B cell (primary cell): ENCODE measurements at regions not wholly inside any gene's neighbourhood (a gene's known extent, or its start where the extent isn't known, plus 50 kb on each side); places are given as distances from the start of the nearest gene placed in this dataset.

Experiments used
- ATAC-seq: fragments of 200-7000 bp; cut with Tn5 transposase; one replicate; pipeline ENCODE4 v1.10.0; 2021; ENCODE audit warnings: low read depth, mild to moderate bottlenecking, moderate number of reproducible peaks, moderate library complexity
- CTCF ChIA-PET: fragments of 350-600 bp; sonication (Branson Sonifier 250); formaldehyde crosslinking; loops from one replicate; lab custom pipeline; 2021; ENCODE audit warnings: antibody characterized with exemption, inconsistent platforms; lab: Charles Lee
- POLR2A ChIA-PET: fragments of 350-600 bp; sonication (Branson Sonifier 250); formaldehyde crosslinking; loops from one replicate; lab custom pipeline; 2021; ENCODE audit warnings: antibody characterized with exemption; lab: Charles Lee
- DNase-seq: peaks from one replicate; pipeline ENCODE4 v3.0.0; 2013
- H2AFZ ChIP-seq: 2 replicates; pipeline ENCODE4 v1.6.1; 2012; ENCODE audit warnings: mild to moderate bottlenecking, low read depth, low read length; ENCODE audit not compliant: insufficient read depth, poor library complexity, severe bottlenecking
- H3K27ac ChIP-seq, 2 donors: 1 replicate in 1 of 2; 2 replicates in 1 of 2; pipeline ENCODE4 v1.5.1; 2012 to 2013; ENCODE audit warnings: low read length in 2 of 2, mild to moderate bottlenecking in 2 of 2, moderate library complexity in 1 of 2
- H3K27me3 ChIP-seq, 4 experiments: fragments of 200-600 bp in 1 of 4; sonication (generic) in 1 of 4; replicated peaks in 1 of 4; 1 replicate in 2 of 4; 2 replicates in 2 of 4; pipeline versions ENCODE4 v1.6.1 to v1.7.0; 2013 to 2016; ENCODE audit warnings: low read length in 3 of 4, mild to moderate bottlenecking in 2 of 4, mixed read lengths in 1 of 4, moderate library complexity in 1 of 4; ENCODE audit not compliant: insufficient read depth in 4 of 4, control insufficient read depth in 3 of 4; ENCODE audit errors: control extremely low read depth in 1 of 4
- H3K36me3 ChIP-seq, 2 experiments: replicated peaks in 1 of 2; 1 replicate in 1 of 2; 2 replicates in 1 of 2; pipeline versions ENCODE4 v1.6.1 to v1.7.1; 2013; ENCODE audit warnings: low read length in 1 of 2; ENCODE audit not compliant: insufficient read depth in 2 of 2, control insufficient read depth in 1 of 2; ENCODE audit errors: control extremely low read depth in 1 of 2, extremely low read depth in 1 of 2
- H3K4me1 ChIP-seq, 2 donors: fragments of 200-600 bp in 1 of 2; sonication (generic) in 1 of 2; 1 replicate in 1 of 2; 2 replicates in 1 of 2; pipeline versions ENCODE4 v1.5.1 to v1.6.1; 2013 to 2017; ENCODE audit warnings: low read length in 2 of 2; ENCODE audit not compliant: control insufficient read depth in 2 of 2, insufficient read depth in 2 of 2
- H3K4me2 ChIP-seq: replicated peaks from 2 replicates; pipeline ENCODE3; 2012; ENCODE audit warnings: mild to moderate bottlenecking, low read depth, low read length; ENCODE audit not compliant: poor library complexity, severe bottlenecking
- H3K4me3 ChIP-seq, 5 experiments: fragments of 200-600 bp in 1 of 5; sonication (generic) in 1 of 5; 1 replicate in 3 of 5; 2 replicates in 2 of 5; pipeline versions ENCODE4 v1.5.1 to v1.7.0; 2011 to 2016; ENCODE audit warnings: low read length in 4 of 5, mild to moderate bottlenecking in 4 of 5, low read depth in 2 of 5, control low read depth in 1 of 5, moderate library complexity in 1 of 5; ENCODE audit not compliant: insufficient read depth in 1 of 5; ENCODE audit errors: control extremely low read depth in 1 of 5, extremely low read depth in 1 of 5
- H3K79me2 ChIP-seq: fragments of 200-600 bp; sonication (generic); one replicate; pipeline ENCODE4 v1.6.0; 2016; ENCODE audit warnings: low read length; ENCODE audit not compliant: control insufficient read depth, insufficient read depth
- H3K9ac ChIP-seq: fragments of 200-600 bp; sonication (generic); 2 replicates; pipeline ENCODE4 v1.6.1; 2017; ENCODE audit warnings: mild to moderate bottlenecking, low read length, moderate library complexity
- H3K9me3 ChIP-seq, 3 donors: one replicate each; pipeline versions ENCODE4 v1.6.1 to v1.7.1; 2013; ENCODE audit warnings: low read length in 2 of 3; ENCODE audit not compliant: control insufficient read depth in 2 of 3, insufficient read depth in 1 of 3; ENCODE audit errors: control extremely low read depth in 1 of 3
- H4K20me1 ChIP-seq: 2 replicates; pipeline ENCODE4 v1.6.0; 2012; ENCODE audit warnings: mild to moderate bottlenecking, low read length; ENCODE audit not compliant: insufficient read depth, control insufficient read depth, poor library complexity, severe bottlenecking
- H3K27ac Mint-ChIP-seq: one replicate; pipeline ENCODE4 v1.8.0; 2021; ENCODE audit warnings: mixed read lengths
- H3K27me3 Mint-ChIP-seq: one replicate; pipeline ENCODE4 v1.8.0; 2021; ENCODE audit warnings: mixed read lengths
- H3K4me1 Mint-ChIP-seq: one replicate; pipeline ENCODE4 v1.8.0; 2021; ENCODE audit warnings: mixed read lengths
- H3K4me3 Mint-ChIP-seq: one replicate; pipeline ENCODE4 v1.8.0; 2021; ENCODE audit warnings: mixed read lengths
- H3K9me3 Mint-ChIP-seq: one replicate; pipeline ENCODE4 v1.8.0; 2022; ENCODE audit warnings: mixed read lengths; ENCODE audit not compliant: insufficient read depth
- EZH2 ChIP-seq: IDR thresholded peaks from 2 replicates; pipeline ENCODE4 v1.6.1; 2012; ENCODE audit warnings: borderline replicate concordance, low read depth, mild to moderate bottlenecking, moderate library complexity, low read length; ENCODE audit not compliant: insufficient read depth, poor library complexity, severe bottlenecking
- WGBS: methylation state at CpG from one replicate; pipeline ENCODE4 v1.1.5; 2013; ENCODE audit warnings: missing lambda C conversion rate; ENCODE audit not compliant: insufficient coverage; 5-methylcytosine and 5-hydroxymethylcytosine counted together
- intact Hi-C: fragments of 100-400 bp; cut with micrococcal nuclease; formaldehyde crosslinking; loops from one replicate; pipeline ENCODE4 v1.10.0; 2022
- TF ChIP-seq, protein P1 (sequence below): fragments of 200-600 bp; IDR thresholded peaks from one replicate; pipeline ENCODE4 v1.8.0; 2022; ENCODE audit warnings: antibody characterized with exemption, mild to moderate bottlenecking

DNA sequence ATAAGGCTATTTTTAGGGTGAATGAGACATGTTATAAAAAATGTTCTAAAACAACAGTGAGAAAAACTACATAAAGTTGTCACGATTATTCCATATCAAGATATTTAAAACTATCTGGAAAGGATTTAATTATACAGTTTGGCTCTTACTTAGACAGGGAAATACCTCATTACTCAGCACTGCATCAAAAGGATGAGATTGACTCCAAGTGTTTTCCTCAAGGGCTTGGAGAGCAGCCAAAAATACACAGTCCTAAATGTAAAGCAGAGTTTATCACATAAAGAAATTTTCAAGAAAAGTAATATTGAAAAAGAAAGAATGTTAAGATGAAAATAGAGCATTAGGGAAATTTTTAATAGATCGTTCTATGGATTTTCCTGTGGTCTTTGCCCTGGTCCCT, 285.5 kb upstream of the NETO1 start:
- no peaks in the 10 kb centered on the region for H4K20me1 ChIP-seq
- peaks cover 0 to 4% (median 0%) of the 10 kb centered on the region in 3 donors for H3K9me3 ChIP-seq
- Mint-ChIP-seq H3K4me3 (no peak overlapping the region), H3K27ac (no peak overlapping the region), H3K9me3 (no peaks in the 10 kb centered on the region), H3K27me3 (no peaks in the 10 kb centered on the region), H3K4me1 (no peaks in the 10 kb centered on the region)
- ATAC-seq = no peak
- no peak overlapping the region for H3K4me3 ChIP-seq
- H3K36me3 ChIP-seq = no peaks in the 10 kb centered on the region
- H3K4me1 ChIP-seq = no peaks in the 10 kb centered on the region
- H2AFZ ChIP-seq = no peak overlapping the region
- H3K4me2 ChIP-seq = no peak overlapping the region
- H3K79me2 ChIP-seq = no peaks in the 10 kb centered on the region
- ChIA-PET CTCF (no interaction called here), POLR2A (no interaction called here)
- H3K27me3 ChIP-seq = no peaks in the 10 kb centered on the region
- no peak for DNase-seq
- TF ChIP-seq, protein P1, sequence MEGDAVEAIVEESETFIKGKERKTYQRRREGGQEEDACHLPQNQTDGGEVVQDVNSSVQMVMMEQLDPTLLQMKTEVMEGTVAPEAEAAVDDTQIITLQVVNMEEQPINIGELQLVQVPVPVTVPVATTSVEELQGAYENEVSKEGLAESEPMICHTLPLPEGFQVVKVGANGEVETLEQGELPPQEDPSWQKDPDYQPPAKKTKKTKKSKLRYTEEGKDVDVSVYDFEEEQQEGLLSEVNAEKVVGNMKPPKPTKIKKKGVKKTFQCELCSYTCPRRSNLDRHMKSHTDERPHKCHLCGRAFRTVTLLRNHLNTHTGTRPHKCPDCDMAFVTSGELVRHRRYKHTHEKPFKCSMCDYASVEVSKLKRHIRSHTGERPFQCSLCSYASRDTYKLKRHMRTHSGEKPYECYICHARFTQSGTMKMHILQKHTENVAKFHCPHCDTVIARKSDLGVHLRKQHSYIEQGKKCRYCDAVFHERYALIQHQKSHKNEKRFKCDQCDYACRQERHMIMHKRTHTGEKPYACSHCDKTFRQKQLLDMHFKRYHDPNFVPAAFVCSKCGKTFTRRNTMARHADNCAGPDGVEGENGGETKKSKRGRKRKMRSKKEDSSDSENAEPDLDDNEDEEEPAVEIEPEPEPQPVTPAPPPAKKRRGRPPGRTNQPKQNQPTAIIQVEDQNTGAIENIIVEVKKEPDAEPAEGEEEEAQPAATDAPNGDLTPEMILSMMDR = no peak
- TF ChIP-seq EZH2 = no peak
- no peak overlapping the region for H3K27ac ChIP-seq
- intact Hi-C loops = no loop called here
- H3K9ac ChIP-seq = no peak overlapping the region
- WGBS = no CpG with 5 or more reads among the region's 2 CpGs

DNA sequence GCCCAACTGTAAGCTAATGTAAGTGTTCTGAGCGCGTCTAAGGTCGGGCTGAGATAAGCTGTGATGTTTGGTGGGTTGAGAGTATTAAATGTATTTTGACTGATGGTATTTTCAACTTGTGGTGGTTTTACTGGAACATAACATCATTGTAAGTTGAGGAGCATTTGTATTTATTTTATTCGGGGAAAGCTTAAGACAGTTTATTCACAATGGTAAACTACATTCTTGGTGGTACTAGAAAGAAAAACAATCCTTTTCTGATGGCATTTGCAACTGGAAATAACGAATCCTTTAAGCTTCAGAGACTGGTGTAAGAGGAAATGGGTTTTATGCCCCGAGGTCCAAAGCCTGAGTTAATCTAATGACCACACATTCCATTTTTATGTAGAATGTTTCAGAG, 283.3 kb upstream of the NETO1 start:
- no peak for DNase-seq
- H3K4me3 Mint-ChIP-seq = no peak overlapping the region
- H3K4me1 Mint-ChIP-seq = no peaks in the 10 kb centered on the region
- no peak overlapping the region for H3K27ac Mint-ChIP-seq
- Histone ChIP-seq H3K4me1 (no peaks in the 10 kb centered on the region), H3K27ac (no peak overlapping the region), H3K9ac (no peak overlapping the region), H3K4me3 (no peak overlapping the region), H4K20me1 (no peaks in the 10 kb centered on the region), H3K36me3 (no peaks in the 10 kb centered on the region), H2AFZ (no peak overlapping the region), H3K27me3 (no peaks in the 10 kb centered on the region), H3K9me3 (peaks cover 0 to 4% (median 0%) of the 10 kb centered on the region in 3 donors), H3K79me2 (no peaks in the 10 kb centered on the region), H3K4me2 (no peak overlapping the region)
- no peak for ATAC-seq
- CTCF ChIA-PET = no interaction called here
- 97% methylated on average over 3 of the region's 6 CpGs for WGBS
- TF ChIP-seq, protein P1 = no peak
- no peak for TF ChIP-seq EZH2
- no peaks in the 10 kb centered on the region for H3K9me3 Mint-ChIP-seq
- intact Hi-C loops = no loop called here
- no peaks in the 10 kb centered on the region for H3K27me3 Mint-ChIP-seq
- POLR2A ChIA-PET = no interaction called here
